ENCODE measurements at regions not wholly inside any gene's neighbourhood (a gene's known extent, or its start where the extent isn't known, plus 50 kb on each side); places are given as distances from the start of the nearest gene placed in this dataset.

DNA sequence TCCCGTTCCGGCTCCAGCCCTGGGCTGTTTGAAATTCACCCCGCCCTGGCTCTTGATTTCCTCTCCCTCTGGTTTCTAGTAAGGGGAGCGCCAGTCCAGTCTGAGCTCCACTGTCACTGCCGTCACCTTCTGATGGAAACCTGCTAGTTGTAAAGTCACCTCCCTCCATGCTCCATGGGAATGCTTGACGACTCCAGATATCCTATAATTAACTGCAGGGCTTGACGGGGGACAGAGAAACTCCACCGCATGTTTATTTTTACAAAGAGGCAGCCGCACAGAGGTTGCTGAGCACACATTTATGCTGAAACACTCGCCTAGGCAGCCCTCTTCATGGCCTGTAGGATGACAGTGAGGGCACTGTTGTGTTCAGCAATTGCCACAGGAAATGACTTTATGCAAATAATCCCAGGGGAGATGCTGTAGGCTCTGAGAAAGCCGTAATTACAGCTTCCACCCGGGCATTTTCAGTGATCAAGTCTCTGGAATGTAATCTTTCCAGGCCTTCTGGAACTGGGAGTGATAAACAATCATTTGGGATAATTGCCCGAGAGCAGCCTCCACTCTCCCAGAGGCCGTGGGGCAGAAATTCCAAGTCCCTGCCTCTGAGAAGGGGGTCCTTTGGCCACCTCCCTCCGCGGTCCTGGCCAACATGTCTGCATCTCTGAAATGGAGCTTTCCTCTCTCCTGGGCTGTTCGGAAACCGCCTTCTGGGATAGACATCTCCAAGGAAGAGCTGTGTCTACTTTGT is 300.5 kb downstream of the KLF6 start:
- Histone ChIP-seq H3K4me1 (replicated peaks in 1 of 2) (peaks cover 41 to 45% of the 10 kb centered on the region in 2 donors), H3K4me3 (no peak overlapping the region), H3K27ac (peak overlapping the region; percentile 43 to 64)
- ATAC-seq (replicated peaks in 6 of 8), result peak in 6 of 8 experiments; percentile 10 to 68 (median 52)
- in situ Hi-C loops (cut with MboI; ENCODE audit: low pct_unique_long_range_greater_than_20kb in 2 of 9, low sequenced_read_pairs in 9 of 9, unreplicated experiment in 9 of 9), result no loop called here
- WGBS, 10 experiments, result 27 to 80% (median 72%) methylated on average over 2 to 13 of the region's 18 CpGs; no CpG with 5 or more reads in 3 of the 10 experiments

DNA sequence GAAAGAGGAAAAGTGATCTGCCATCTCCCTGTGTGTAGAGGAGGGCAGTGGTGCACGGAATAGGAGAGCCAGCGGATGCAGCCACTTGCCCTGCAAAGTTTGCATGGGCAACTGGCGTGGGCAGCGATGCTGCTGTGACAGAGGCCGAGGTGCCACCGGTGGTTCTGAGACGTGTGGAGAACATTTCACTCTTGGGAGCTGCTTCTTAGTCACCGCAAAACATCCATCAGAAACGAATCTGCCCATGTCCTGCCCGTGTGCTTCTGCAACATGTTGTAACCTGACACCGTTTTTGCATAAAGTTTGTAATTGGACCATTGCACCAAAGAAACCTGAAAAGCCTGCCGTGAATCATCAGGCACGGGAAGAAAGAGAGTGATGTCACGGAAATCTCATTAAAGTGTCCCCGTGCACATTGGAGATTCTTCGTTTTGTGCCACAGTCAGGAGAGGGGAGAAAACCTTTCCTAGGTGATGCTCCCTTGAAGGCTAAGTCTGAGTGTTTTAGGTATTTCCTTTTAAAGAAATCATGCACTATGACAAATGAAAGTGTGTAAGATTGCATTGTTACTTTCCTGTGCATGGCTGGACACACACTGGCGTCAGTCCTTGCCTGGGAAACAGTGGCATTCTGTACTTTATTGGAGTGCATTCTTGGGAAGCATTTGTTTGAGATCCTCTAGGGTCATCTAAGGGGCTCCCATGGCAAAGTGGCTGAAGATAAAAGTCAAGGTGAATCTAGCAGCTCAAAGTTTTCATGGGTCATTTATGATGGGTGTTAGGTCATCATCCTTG is 302.6 kb downstream of the KLF6 start:
- 0 to 21% (median 3%) methylated on average over 2 to 10 of the region's 17 CpGs; no CpG with 5 or more reads in 5 of the 10 experiments for WGBS, 10 experiments

DNA sequence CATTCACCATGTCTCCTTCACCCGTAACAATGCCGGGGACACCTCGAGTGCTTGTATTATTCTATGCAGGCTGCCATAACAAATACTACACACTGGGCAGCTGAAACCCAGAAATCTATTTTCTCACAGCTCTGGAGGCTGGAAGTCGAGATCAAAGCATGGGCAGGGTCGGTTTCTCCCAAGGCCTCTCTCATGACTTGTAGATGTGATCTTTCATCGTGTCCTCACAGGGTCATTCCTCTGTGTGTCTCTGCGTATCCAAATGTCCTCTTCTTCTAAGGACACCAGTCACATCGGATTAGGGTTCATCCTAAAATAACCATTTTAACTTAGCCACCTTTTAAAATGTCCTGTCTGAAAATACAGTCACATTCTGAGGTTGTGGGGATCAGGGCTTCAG is 303.5 kb downstream of the KLF6 start:
- 93 to 100% (median 97%) methylated on average over 1 to 8 of the region's 8 CpGs; no CpG with 5 or more reads in 2 of the 10 experiments for WGBS, 10 experiments
- ATAC-seq (replicated peaks in 6 of 8), result no peak

More for the DNA sequence above, 302.6 kb downstream of the KLF6 start:
- Histone ChIP-seq H3K4me1 (replicated peaks in 1 of 2) (peaks cover 41 to 45% of the 10 kb centered on the region in 2 donors), H3K27ac (peak overlapping the region; percentile 1 to 24), H3K4me3 (no peak overlapping the region)
- in situ Hi-C loops (cut with MboI; ENCODE audit: low pct_unique_long_range_greater_than_20kb in 2 of 9, low sequenced_read_pairs in 9 of 9, unreplicated experiment in 9 of 9), result no loop called here
- ATAC-seq (replicated peaks in 6 of 8), result peak; percentile 75 to 97 (median 82)

DNA sequence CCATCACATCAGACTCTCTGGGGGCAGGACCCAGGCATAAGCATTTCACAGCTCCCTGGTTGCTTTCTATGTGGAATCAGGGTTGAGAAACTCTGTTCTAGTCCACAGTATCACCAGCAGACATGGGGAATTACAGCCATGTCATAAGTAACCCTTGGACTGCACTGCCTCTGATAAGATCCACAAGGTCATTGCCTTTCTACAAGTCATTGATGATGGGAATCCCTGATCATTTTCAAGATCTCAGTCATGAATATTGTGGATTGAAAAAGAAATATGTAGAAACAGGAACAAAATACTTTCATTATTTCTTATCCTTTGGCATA is 304.1 kb downstream of the KLF6 start:
- no peak overlapping the region for H3K27ac ChIP-seq
- no peak for ATAC-seq (replicated peaks in 6 of 8)
- H3K4me1 ChIP-seq (replicated peaks in 1 of 2), result peaks cover 29 to 32% of the 10 kb centered on the region in 2 donors
- H3K4me3 ChIP-seq, result no peak overlapping the region
- in situ Hi-C loops (cut with MboI; ENCODE audit: low pct_unique_long_range_greater_than_20kb in 2 of 9, low sequenced_read_pairs in 9 of 9, unreplicated experiment in 9 of 9), result no loop called here

More for the DNA sequence above, 303.5 kb downstream of the KLF6 start:
- no peak overlapping the region for H3K27ac ChIP-seq
- H3K4me1 ChIP-seq (replicated peaks in 1 of 2), result peaks cover 34 to 37% of the 10 kb centered on the region in 2 donors
- in situ Hi-C loops (cut with MboI; ENCODE audit: low pct_unique_long_range_greater_than_20kb in 2 of 9, low sequenced_read_pairs in 9 of 9, unreplicated experiment in 9 of 9), result no loop called here
- H3K4me3 ChIP-seq, result no peak overlapping the region

DNA sequence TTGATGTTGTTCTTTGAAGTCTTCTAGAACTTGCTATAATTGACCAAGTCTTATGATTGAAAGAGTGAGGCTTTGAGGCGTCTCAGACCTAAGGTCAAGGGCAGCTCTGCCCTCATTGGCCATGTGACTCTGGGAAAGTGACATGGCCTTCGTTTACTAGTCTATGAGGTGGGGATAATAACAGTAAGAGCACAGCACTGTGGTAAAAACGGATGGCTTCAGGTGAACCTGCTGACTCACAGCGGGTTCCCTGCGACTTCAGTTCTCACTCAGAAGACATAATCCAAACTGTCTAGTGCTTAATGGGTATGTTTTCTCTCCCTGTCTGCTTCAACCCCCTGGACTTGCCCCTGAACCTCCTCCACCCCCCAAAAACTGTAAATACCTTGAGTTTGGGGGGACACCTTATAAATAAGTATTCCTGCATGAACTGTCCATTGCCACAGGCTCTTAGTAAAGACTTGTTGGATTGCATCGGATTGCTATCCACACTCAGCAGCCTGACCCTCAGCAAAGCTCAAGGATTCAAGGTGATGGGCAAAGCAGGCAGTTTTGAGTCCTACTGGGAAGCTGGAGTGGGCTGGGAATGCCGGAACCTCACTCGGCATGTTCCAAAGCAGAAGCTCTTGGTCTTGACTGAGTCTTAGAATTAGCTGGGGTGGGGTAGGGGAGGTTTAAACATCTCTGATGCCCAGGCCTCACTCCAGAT is 304.6 kb downstream of the KLF6 start:
- WGBS, 10 experiments, result 70 to 100% (median 81%) methylated on average over 1 to 7 of the region's 8 CpGs; no CpG with 5 or more reads in 3 of the 10 experiments
- H3K4me1 ChIP-seq (replicated peaks in 1 of 2), result peaks cover 24 to 31% of the 10 kb centered on the region in 2 donors
- ATAC-seq (replicated peaks in 6 of 8), result no peak
- in situ Hi-C loops (cut with MboI; ENCODE audit: low pct_unique_long_range_greater_than_20kb in 2 of 9, low sequenced_read_pairs in 9 of 9, unreplicated experiment in 9 of 9), result no loop called here
- no peak overlapping the region for H3K27ac ChIP-seq
- no peak overlapping the region for H3K4me3 ChIP-seq

DNA sequence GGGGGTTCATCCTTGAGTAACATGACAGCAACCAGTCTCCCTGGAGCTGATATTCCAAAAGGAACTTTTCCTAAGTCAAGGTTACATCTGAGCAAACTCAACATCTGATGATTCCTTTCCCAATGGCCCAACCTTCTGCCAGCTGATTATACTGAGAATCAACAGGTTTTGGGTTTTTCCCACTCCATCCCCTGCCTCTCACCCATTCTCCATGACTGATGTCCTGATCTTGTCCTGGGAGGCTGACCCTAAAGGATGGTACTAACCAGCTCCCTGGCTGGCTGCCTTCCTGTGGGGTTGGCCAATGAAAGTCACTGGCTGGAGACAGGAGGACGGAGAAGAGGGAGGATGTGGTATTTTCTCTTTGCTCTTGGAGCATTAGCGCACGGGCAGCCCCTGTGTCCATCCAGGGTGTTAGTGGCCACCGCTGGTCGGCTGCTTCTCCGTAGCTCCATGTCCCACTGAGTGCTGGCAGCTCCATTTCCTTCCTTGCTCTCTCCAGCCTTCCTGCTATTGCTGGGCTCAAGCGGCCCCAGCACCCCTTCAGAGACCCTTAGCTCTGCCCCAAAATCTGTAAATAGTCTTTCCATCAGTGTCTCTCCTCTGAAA is 306.2 kb upstream of the PITRM1 start:
- WGBS, 10 experiments, result 83 to 100% (median 94%) methylated on average over 1 to 6 of the region's 7 CpGs; no CpG with 5 or more reads in 5 of the 10 experiments
- in situ Hi-C loops (cut with MboI; ENCODE audit: low pct_unique_long_range_greater_than_20kb in 2 of 9, low sequenced_read_pairs in 9 of 9, unreplicated experiment in 9 of 9), result no loop called here
- ATAC-seq (replicated peaks in 6 of 8), result no peak
- H3K27ac ChIP-seq, result no peak overlapping the region
- peaks cover 11 to 17% of the 10 kb centered on the region in 2 donors for H3K4me1 ChIP-seq (replicated peaks in 1 of 2)
- H3K4me3 ChIP-seq, result no peak overlapping the region

DNA sequence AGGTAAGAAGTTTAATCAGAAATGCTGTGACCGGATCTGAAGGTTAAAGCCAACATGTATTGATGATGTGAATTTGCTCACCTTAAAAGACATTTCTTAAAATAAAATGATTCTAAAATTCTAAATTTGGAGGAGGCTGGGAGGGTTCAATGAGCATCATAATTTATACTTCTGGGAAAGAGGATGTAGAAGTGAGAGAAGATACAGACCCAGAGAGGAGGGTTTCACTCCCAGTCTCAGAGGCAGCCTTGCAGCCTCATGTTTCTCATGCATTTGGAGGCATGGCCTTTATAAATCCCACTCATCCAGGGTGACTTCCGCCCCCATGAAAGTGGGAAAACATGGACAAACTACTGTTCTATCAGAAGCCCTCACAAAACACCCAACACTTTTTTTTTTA is 305.6 kb upstream of the PITRM1 start:
- H3K4me1 ChIP-seq (replicated peaks in 1 of 2), result peaks cover 11 to 16% of the 10 kb centered on the region in 2 donors
- no peak overlapping the region for H3K27ac ChIP-seq
- ATAC-seq (replicated peaks in 6 of 8), result no peak
- no peak overlapping the region for H3K4me3 ChIP-seq
- in situ Hi-C loops (cut with MboI; ENCODE audit: low pct_unique_long_range_greater_than_20kb in 2 of 9, low sequenced_read_pairs in 9 of 9, unreplicated experiment in 9 of 9), result no loop called here
- WGBS, 10 experiments, result 75 to 100% (median 100%) methylated on average over 1 to 2 of the region's 2 CpGs

DNA sequence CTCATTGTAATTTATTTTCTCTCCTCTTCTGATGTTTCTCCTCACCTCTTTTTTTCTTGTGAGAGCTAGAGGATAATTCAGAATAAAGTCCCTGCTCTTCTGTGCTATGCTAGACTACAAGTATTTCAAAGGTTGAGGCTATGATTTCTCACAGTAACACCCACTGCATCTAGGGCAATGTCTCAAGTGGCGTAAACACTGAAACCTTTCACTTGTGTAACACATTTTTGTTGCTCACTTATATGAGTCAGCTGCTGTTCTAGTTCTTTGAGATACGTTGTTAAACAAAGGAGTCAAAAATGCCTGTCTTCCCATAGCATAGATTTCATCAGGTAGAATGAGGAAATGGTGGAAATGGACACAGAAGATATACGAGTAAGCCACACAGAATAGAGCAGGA is 305.1 kb upstream of the PITRM1 start:
- Histone ChIP-seq H3K4me1 (replicated peaks in 1 of 2) (peaks cover 11% of the 10 kb centered on the region in 2 donors), H3K27ac (no peak overlapping the region), H3K4me3 (no peak overlapping the region)
- ATAC-seq (replicated peaks in 6 of 8), result no peak
- in situ Hi-C loops (cut with MboI; ENCODE audit: low pct_unique_long_range_greater_than_20kb in 2 of 9, low sequenced_read_pairs in 9 of 9, unreplicated experiment in 9 of 9), result no loop called here
- 40 to 100% (median 64%) methylated on average over 1 to 3 of the region's 3 CpGs for WGBS, 10 experiments

DNA sequence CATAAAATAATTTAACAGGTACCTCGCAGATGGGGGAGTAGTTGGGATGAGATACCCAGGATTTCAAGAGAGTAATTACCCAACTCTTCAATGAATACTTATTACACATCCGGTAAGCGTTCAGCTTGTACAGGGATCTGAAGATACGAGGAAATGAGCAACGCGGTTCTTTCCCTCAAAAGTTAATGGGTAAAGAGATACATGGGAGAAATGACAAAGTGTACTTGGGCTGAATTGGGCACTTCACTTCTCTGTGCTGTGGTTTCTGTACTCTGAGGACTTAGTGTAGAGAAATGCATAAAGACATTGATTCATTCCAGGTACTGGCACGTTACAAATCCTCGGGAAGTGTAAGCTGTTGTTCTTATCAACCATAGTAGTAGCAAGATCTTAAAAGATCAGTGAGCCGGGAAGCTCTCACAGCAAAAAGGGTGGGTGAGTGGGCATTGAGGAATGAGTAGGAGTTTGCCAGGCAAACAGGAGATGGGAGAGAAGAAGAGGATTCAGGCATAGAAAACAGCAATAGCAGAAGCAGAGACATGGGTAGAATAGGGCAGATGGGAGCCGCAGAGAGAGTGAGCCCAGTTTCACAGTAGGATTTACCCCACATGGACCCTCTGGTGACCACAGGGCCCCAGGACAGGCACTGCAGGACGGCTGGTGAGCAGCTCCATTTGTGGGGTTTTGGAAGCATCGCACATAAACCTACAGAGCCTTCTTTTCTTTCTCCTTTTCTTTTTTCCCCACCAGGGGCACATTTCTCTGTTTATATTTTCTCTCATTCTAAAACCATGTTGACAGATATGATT is 304.3 kb upstream of the PITRM1 start:
- ATAC-seq (replicated peaks in 6 of 8), result no peak
- WGBS, 10 experiments, result 82 to 100% (median 98%) methylated on average over 2 to 12 of the region's 12 CpGs; no CpG with 5 or more reads in 2 of the 10 experiments
- peaks cover 5 to 14% of the 10 kb centered on the region in 2 donors for H3K4me1 ChIP-seq (replicated peaks in 1 of 2)
- H3K27ac ChIP-seq, result no peak overlapping the region
- in situ Hi-C loops (cut with MboI; ENCODE audit: low pct_unique_long_range_greater_than_20kb in 2 of 9, low sequenced_read_pairs in 9 of 9, unreplicated experiment in 9 of 9), result no loop called here
- no peak overlapping the region for H3K4me3 ChIP-seq

DNA sequence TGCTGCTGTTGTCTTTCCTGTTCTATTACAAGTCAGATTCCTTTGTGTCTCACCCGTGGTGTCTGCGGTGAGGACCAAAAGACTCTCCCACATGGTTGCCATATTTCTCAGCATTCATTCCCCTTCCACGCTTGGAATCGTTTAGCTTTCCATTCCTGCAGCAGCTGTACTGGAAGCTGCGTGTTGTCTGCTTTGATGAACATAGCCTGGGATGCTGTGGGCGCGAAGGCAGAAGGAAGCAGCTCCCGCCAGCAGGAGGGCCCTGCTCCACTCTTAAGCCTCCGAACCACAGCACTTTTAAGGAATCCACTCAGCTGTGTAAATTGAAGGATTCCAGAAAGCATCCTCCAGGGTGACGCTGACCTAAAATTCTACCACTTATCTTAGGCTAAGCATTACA is 303.6 kb upstream of the PITRM1 start:
- peak in 1 of 8 experiments; percentile 43 for ATAC-seq (replicated peaks in 6 of 8)
- H3K4me1 ChIP-seq (replicated peaks in 1 of 2), result peaks cover 8 to 13% of the 10 kb centered on the region in 2 donors
- 56 to 93% (median 81%) methylated on average over 1 to 10 of the region's 10 CpGs for WGBS, 10 experiments
- H3K27ac ChIP-seq, result no peak overlapping the region
- in situ Hi-C loops (cut with MboI; ENCODE audit: low pct_unique_long_range_greater_than_20kb in 2 of 9, low sequenced_read_pairs in 9 of 9, unreplicated experiment in 9 of 9), result no loop called here
- no peak overlapping the region for H3K4me3 ChIP-seq

DNA sequence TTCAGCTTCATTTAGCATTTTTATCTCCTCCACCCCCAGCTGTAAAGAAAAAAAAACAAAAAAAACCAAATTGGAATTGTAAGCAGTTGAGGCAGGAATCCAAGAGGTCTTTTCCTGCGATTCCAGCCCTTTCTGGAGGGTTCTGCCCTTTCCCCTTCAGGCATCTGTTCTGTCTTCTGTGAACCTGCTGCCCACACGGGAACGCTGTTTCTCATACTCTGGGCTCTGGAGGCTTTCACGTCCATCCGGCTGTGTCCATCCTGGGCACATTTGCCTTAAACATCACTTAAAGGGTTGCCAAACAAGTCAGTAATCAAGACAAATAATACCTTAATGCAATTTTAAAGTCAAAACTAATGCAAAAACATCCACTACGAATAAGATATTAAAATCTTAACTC is 302.8 kb upstream of the PITRM1 start:
- Histone ChIP-seq H3K4me3 (no peak overlapping the region), H3K27ac (no peak overlapping the region), H3K4me1 (replicated peaks in 1 of 2) (peaks cover 8 to 13% of the 10 kb centered on the region in 2 donors)
- peak in 1 of 8 experiments; percentile 5 for ATAC-seq (replicated peaks in 6 of 8)
- 7 to 100% (median 85%) methylated on average over 1 to 6 of the region's 6 CpGs for WGBS, 10 experiments
- in situ Hi-C loops (cut with MboI; ENCODE audit: low pct_unique_long_range_greater_than_20kb in 2 of 9, low sequenced_read_pairs in 9 of 9, unreplicated experiment in 9 of 9), result no loop called here

DNA sequence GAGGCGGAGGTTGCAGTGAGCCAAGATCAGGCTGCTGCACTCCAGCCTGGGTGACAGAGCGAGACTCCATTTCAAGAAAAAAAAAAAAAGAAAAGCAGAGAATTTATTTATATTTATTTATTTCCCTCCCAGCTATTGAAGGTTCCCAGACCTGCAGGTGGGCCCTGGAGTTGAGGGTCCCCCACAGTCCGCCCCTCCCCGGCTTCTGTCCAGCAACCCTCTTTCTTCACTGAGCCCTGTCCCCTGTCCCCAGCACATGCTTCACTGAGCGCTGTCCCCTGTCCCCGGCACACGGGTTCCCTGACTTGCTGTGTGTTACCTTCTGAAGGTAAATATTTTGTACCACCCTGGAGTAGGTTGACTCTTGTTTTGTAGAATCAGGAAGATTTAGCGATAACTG is 301.7 kb upstream of the PITRM1 start:
- in situ Hi-C loops (cut with MboI; ENCODE audit: low pct_unique_long_range_greater_than_20kb in 2 of 9, low sequenced_read_pairs in 9 of 9, unreplicated experiment in 9 of 9), result no loop called here
- no peak overlapping the region for H3K4me3 ChIP-seq
- WGBS, 10 experiments, result 97 to 100% (median 100%) methylated on average over 1 to 8 of the region's 8 CpGs; no CpG with 5 or more reads in 3 of the 10 experiments
- peaks cover 9 to 14% of the 10 kb centered on the region in 2 donors for H3K4me1 ChIP-seq (replicated peaks in 1 of 2)
- no peak for ATAC-seq (replicated peaks in 6 of 8)
- no peak overlapping the region for H3K27ac ChIP-seq
